ENCODE measurements at regions not wholly inside any gene's neighbourhood (a gene's known extent, or its start where the extent isn't known, plus 50 kb on each side); places are given as distances from the start of the nearest gene placed in this dataset.

DNA sequence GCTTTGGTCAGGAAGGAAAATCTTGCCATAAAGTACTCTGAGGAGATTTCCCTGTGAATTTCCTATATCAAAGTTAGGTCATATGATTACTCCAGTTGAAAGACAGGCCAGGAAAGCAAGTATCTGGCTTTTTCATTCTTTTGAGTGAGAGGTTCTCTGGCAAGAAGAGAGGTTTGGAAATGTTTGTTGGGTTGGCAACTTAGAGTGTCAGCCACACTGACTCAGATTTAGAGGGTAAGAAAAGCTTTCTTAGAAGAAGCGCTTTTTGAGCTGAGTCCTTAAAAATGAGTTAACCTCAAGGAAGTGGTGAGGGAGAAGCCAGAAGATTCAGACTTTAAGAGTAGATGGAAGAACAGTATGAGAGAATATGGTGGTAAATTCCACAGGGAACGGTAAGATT, 86.1 kb upstream of the BDNF start:
- no peak overlapping the region for H3K4me3 Mint-ChIP-seq
- POLR2A ChIA-PET = no interaction called here

DNA sequence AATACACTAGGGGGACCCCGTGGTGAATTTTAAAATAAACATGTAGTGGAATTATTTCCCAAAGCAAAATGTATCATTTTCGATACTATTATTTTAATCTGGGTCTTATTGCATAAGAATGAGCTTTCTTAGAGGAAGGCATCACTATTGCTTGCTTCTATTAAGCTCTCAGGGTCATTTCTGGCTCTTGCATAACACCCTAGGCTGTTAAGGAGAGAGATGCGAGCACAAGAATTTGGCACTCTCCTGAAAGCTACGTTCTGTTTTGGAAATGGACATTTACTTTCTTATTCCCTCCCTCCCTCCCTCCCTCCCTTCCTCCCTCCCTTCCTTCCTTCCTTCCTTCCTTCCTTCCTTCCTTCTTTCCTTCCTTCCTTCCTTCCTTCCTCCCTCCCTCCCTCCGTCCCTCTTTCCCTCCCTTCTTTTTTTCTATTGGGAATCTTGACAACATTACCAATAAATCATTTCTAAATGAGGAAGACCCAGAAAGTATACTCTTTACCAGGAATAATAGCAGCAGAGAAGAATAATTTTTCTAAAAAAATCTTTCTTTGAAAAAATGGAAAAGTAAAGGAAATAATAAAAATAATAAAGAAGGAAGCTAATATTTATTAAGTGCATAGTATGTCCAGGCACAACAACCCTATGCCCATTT, 83.6 kb upstream of the BDNF start:
- H3K27ac ChIP-seq (ENCODE audit: low read depth, low read length) = no peak overlapping the region
- Mint-ChIP-seq H3K9me3 (peaks cover 0 to 9% (median 0%) of the 10 kb centered on the region in 11 donors), H3K27me3 (peaks cover 0 to 10% (median 0%) of the 10 kb centered on the region in 5 donors), H3K27ac (no peak overlapping the region), H3K36me3 (no peaks in the 10 kb centered on the region), H3K4me3 (no peak overlapping the region), H3K4me1 (no peaks in the 10 kb centered on the region)
- no peaks in the 10 kb centered on the region for H3K4me1 ChIP-seq (ENCODE audit: control insufficient read depth in 2 of 2, insufficient read depth in 2 of 2, low read length in 2 of 2)
- no peak for ATAC-seq
- H3K27me3 ChIP-seq (ENCODE audit: control insufficient read depth in 2 of 2, insufficient read depth in 2 of 2, low read length in 2 of 2) = no peaks in the 10 kb centered on the region
- ChIA-PET CTCF (no interaction called here), POLR2A (no interaction called here)
- DNase-seq = no peak
- no peak overlapping the region for H3K4me3 ChIP-seq (ENCODE audit: low read length)
- no peaks in the 10 kb centered on the region for H3K9me3 ChIP-seq (ENCODE audit: control insufficient read depth in 2 of 3, low read length in 3 of 3)
- H3K36me3 ChIP-seq (ENCODE audit: control insufficient read depth in 2 of 3, insufficient read depth in 3 of 3, low read length in 3 of 3) = no peaks in the 10 kb centered on the region
- intact Hi-C loops (cut with micrococcal nuclease) = no loop called here

More for the DNA sequence above, 86.1 kb upstream of the BDNF start:
- Histone ChIP-seq H3K4me3 (ENCODE audit: low read length) (no peak overlapping the region), H3K9me3 (ENCODE audit: control insufficient read depth in 2 of 3, low read length in 3 of 3) (no peaks in the 10 kb centered on the region), H3K36me3 (ENCODE audit: control insufficient read depth in 2 of 3, insufficient read depth in 3 of 3, low read length in 3 of 3) (no peaks in the 10 kb centered on the region), H3K27ac (ENCODE audit: low read depth, low read length) (no peak overlapping the region), H3K4me1 (ENCODE audit: control insufficient read depth in 2 of 2, insufficient read depth in 2 of 2, low read length in 2 of 2) (no peaks in the 10 kb centered on the region), H3K27me3 (ENCODE audit: control insufficient read depth in 2 of 2, insufficient read depth in 2 of 2, low read length in 2 of 2) (no peaks in the 10 kb centered on the region)
- no peak overlapping the region for H3K27ac Mint-ChIP-seq
- CTCF ChIA-PET = no interaction called here
- ATAC-seq (no peak), DNase-seq (no peak)
- H3K9me3 Mint-ChIP-seq = peaks cover 0 to 5% (median 0%) of the 10 kb centered on the region in 11 donors
- peaks cover 0 to 6% (median 0%) of the 10 kb centered on the region in 5 donors for H3K27me3 Mint-ChIP-seq
- H3K4me1 Mint-ChIP-seq = no peaks in the 10 kb centered on the region
- H3K36me3 Mint-ChIP-seq = no peaks in the 10 kb centered on the region
- intact Hi-C loops (cut with micrococcal nuclease) = no loop called here

DNA sequence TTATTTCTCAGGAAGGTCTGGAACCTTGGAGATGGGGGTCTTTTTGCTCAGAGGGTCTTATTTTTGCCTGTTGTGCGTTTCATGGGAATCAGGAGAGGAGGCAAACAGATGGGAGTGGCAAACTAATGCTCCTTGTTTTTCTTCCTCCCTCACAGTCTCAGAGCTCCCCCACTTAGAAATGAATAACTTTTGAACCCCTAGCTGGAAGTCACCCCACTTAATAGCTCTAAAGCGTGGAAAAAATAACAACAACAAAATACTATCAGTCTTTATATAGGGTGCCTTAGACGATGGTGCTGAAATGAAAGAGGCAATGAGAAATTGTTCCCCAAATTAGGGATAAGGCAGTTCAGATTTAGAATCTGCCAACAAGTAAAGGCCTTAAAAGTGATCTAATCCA, 76.8 kb upstream of the BDNF start:
- Mint-ChIP-seq H3K27me3 (peaks cover 0 to 9% (median 0%) of the 10 kb centered on the region in 5 donors), H3K27ac (no peak overlapping the region), H3K9me3 (peaks cover 0 to 13% (median 0%) of the 10 kb centered on the region in 11 donors), H3K4me3 (no peak overlapping the region), H3K4me1 (no peaks in the 10 kb centered on the region), H3K36me3 (no peaks in the 10 kb centered on the region)
- ATAC-seq (no peak), DNase-seq (no peak)
- H3K9me3 ChIP-seq (ENCODE audit: control insufficient read depth in 2 of 3, low read length in 3 of 3) = no peaks in the 10 kb centered on the region
- H3K4me1 ChIP-seq (ENCODE audit: control insufficient read depth in 2 of 2, insufficient read depth in 2 of 2, low read length in 2 of 2) = no peaks in the 10 kb centered on the region
- ChIA-PET CTCF (no interaction called here), POLR2A (no interaction called here)
- H3K4me3 ChIP-seq (ENCODE audit: low read length) = no peak overlapping the region
- intact Hi-C loops (cut with micrococcal nuclease) = no loop called here
- H3K27ac ChIP-seq (ENCODE audit: low read depth, low read length) = no peak overlapping the region
- no peaks in the 10 kb centered on the region for H3K36me3 ChIP-seq (ENCODE audit: control insufficient read depth in 2 of 3, insufficient read depth in 3 of 3, low read length in 3 of 3)
- H3K27me3 ChIP-seq (ENCODE audit: control insufficient read depth in 2 of 2, insufficient read depth in 2 of 2, low read length in 2 of 2) = no peaks in the 10 kb centered on the region

DNA sequence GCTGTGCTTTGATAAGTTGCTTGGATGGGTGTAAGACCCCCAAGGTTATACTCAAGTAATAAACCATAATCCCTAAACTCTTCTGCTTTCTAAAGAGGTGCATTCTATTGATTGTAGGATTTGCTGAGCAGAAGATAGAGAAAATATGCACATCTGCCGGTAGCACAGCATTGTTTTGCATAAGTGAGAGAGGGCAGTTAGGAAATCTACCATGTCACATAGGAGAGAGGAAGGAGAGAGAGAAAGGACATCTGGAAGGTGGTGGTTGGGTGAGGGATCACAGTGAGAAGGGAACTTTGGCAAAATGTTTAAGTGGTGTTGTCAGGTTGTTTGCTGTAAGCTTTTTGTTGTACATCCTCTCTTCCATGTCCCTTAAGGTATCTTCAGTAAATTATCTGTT, 73.6 kb upstream of the BDNF start:
- Histone ChIP-seq H3K36me3 (ENCODE audit: control insufficient read depth in 2 of 3, insufficient read depth in 3 of 3, low read length in 3 of 3) (no peaks in the 10 kb centered on the region), H3K27me3 (ENCODE audit: control insufficient read depth in 2 of 2, insufficient read depth in 2 of 2, low read length in 2 of 2) (no peaks in the 10 kb centered on the region), H3K9me3 (ENCODE audit: control insufficient read depth in 2 of 3, low read length in 3 of 3) (no peaks in the 10 kb centered on the region), H3K4me1 (ENCODE audit: control insufficient read depth in 2 of 2, insufficient read depth in 2 of 2, low read length in 2 of 2) (no peaks in the 10 kb centered on the region), H3K4me3 (ENCODE audit: low read length) (no peak overlapping the region), H3K27ac (ENCODE audit: low read depth, low read length) (no peak overlapping the region)
- DNase-seq (no peak), ATAC-seq (no peak)
- no peaks in the 10 kb centered on the region for H3K4me1 Mint-ChIP-seq
- ChIA-PET POLR2A (no interaction called here), CTCF (no interaction called here)
- H3K27me3 Mint-ChIP-seq = peaks cover 0 to 7% (median 0%) of the 10 kb centered on the region in 5 donors
- no peak overlapping the region for H3K4me3 Mint-ChIP-seq
- no peaks in the 10 kb centered on the region for H3K36me3 Mint-ChIP-seq
- H3K27ac Mint-ChIP-seq = no peak overlapping the region
- intact Hi-C loops (cut with micrococcal nuclease) = no loop called here
- peaks cover 0 to 11% (median 0%) of the 10 kb centered on the region in 11 donors for H3K9me3 Mint-ChIP-seq

DNA sequence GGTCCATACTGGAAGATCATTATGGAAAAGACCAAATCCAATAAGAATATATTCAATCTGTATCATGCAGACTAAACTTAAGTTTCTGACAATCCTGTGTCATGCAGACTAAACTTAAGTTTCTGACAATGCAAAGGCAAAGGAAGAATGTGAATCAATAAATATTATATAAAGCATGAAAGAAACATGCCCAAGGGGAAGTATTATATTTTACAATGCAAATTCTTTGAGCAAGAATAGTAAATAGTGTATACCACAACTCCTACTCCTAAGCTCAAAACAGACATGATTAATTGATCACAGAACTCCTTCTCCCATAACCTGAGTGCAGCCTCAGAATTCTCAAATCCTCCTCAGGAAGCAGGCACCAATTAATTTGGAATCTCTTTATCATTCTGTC, 71.3 kb upstream of the BDNF start:
- H3K4me1 Mint-ChIP-seq = no peaks in the 10 kb centered on the region
- no peak overlapping the region for H3K4me3 ChIP-seq (ENCODE audit: low read length)
- no peaks in the 10 kb centered on the region for H3K36me3 ChIP-seq (ENCODE audit: control insufficient read depth in 2 of 3, insufficient read depth in 3 of 3, low read length in 3 of 3)
- peaks cover 0 to 11% (median 0%) of the 10 kb centered on the region in 11 donors for H3K9me3 Mint-ChIP-seq
- no peaks in the 10 kb centered on the region for H3K4me1 ChIP-seq (ENCODE audit: control insufficient read depth in 2 of 2, insufficient read depth in 2 of 2, low read length in 2 of 2)
- DNase-seq (no peak), ATAC-seq (no peak)
- H3K36me3 Mint-ChIP-seq = no peaks in the 10 kb centered on the region
- ChIA-PET CTCF (no interaction called here), POLR2A (no interaction called here)
- no peaks in the 10 kb centered on the region for H3K27me3 ChIP-seq (ENCODE audit: control insufficient read depth in 2 of 2, insufficient read depth in 2 of 2, low read length in 2 of 2)
- no peak overlapping the region for H3K4me3 Mint-ChIP-seq
- no peaks in the 10 kb centered on the region for H3K9me3 ChIP-seq (ENCODE audit: control insufficient read depth in 2 of 3, low read length in 3 of 3)
- no peak overlapping the region for H3K27ac Mint-ChIP-seq
- H3K27ac ChIP-seq (ENCODE audit: low read depth, low read length) = no peak overlapping the region
- H3K27me3 Mint-ChIP-seq = peaks cover 0 to 11% (median 0%) of the 10 kb centered on the region in 5 donors
- intact Hi-C loops (cut with micrococcal nuclease) = no loop called here

DNA sequence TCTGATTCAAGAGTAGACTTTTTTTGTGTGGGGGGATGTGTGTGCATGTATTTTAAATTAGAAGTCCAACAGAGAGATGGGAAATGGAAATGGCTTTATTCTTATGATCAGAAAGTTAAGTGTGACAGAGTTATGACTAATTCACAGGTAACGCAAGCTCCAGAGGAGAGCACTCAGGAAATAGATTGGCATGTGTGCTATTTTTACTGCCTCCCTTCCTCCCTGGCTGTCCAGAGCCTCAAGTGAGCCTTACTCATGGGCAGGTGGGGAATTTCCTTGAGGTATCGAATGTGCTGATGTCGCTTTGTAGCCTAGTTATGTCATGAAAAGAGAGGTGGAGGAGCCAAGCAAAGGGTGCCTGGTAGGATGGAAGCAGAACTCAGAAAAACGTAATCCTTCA, 70.3 kb upstream of the BDNF start:
- H3K9me3 Mint-ChIP-seq = peaks cover 0 to 11% (median 2%) of the 10 kb centered on the region in 11 donors
- peaks cover 0 to 11% (median 0%) of the 10 kb centered on the region in 5 donors for H3K27me3 Mint-ChIP-seq
- Histone ChIP-seq H3K27me3 (ENCODE audit: control insufficient read depth in 2 of 2, insufficient read depth in 2 of 2, low read length in 2 of 2) (no peaks in the 10 kb centered on the region), H3K27ac (ENCODE audit: low read depth, low read length) (no peak overlapping the region), H3K4me3 (ENCODE audit: low read length) (no peak overlapping the region), H3K9me3 (ENCODE audit: control insufficient read depth in 2 of 3, low read length in 3 of 3) (no peaks in the 10 kb centered on the region), H3K4me1 (ENCODE audit: control insufficient read depth in 2 of 2, insufficient read depth in 2 of 2, low read length in 2 of 2) (no peaks in the 10 kb centered on the region), H3K36me3 (ENCODE audit: control insufficient read depth in 2 of 3, insufficient read depth in 3 of 3, low read length in 3 of 3) (no peaks in the 10 kb centered on the region)
- no peak for DNase-seq
- no peaks in the 10 kb centered on the region for H3K4me1 Mint-ChIP-seq
- ATAC-seq = no peak
- CTCF ChIA-PET = no interaction called here
- H3K27ac Mint-ChIP-seq = no peak overlapping the region
- intact Hi-C loops (cut with micrococcal nuclease) = no loop called here
- no peak overlapping the region for H3K4me3 Mint-ChIP-seq
- no peaks in the 10 kb centered on the region for H3K36me3 Mint-ChIP-seq
- POLR2A ChIA-PET = no interaction called here

DNA sequence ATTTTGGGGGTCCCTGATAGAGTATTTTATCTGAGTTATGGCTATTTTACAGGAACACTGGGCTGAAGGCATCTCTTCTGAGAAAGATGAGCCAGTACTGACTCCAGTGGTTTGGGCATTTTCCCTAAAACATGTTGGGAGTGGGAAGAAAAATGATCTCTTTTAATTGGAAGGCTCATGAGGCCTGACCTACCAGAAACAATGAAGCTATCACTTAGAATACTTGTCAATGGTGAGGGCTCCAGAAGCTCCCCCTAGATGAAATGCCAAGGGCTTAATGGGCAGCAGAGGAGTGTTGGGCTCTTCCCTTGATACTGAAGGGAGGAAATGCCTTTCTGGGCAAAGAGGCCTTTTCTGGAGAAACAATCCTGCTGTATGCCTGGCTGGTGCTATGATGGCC, 63.5 kb upstream of the BDNF start:
- no peak for ATAC-seq
- CTCF ChIA-PET = no interaction called here
- POLR2A ChIA-PET = no interaction called here
- Histone ChIP-seq H3K27ac (ENCODE audit: low read depth, low read length) (no peak overlapping the region), H3K27me3 (ENCODE audit: control insufficient read depth in 2 of 2, insufficient read depth in 2 of 2, low read length in 2 of 2) (no peaks in the 10 kb centered on the region), H3K4me1 (ENCODE audit: control insufficient read depth in 2 of 2, insufficient read depth in 2 of 2, low read length in 2 of 2) (no peaks in the 10 kb centered on the region), H3K36me3 (ENCODE audit: control insufficient read depth in 2 of 3, insufficient read depth in 3 of 3, low read length in 3 of 3) (no peaks in the 10 kb centered on the region), H3K4me3 (ENCODE audit: low read length) (no peak overlapping the region), H3K9me3 (ENCODE audit: control insufficient read depth in 2 of 3, low read length in 3 of 3) (no peaks in the 10 kb centered on the region)
- Mint-ChIP-seq H3K36me3 (no peaks in the 10 kb centered on the region), H3K9me3 (peaks cover 0 to 7% (median 2%) of the 10 kb centered on the region in 11 donors), H3K27ac (no peak overlapping the region), H3K27me3 (peaks cover 0 to 5% (median 0%) of the 10 kb centered on the region in 5 donors), H3K4me3 (no peak overlapping the region), H3K4me1 (no peaks in the 10 kb centered on the region)
- intact Hi-C loops (cut with micrococcal nuclease) = no loop called here
- DNase-seq = no peak

All from naive thymus-derived CD4-positive, alpha-beta T cell (primary cell).